ENCODE measurements at regions not wholly inside any gene's neighbourhood (a gene's known extent, or its start where the extent isn't known, plus 50 kb on each side); places are given as distances from the start of the nearest gene placed in this dataset.
"Not testable (repeated sequence)": the region's sequence is repeated elsewhere in the genome, so short reads cannot be mapped to it uniquely, and the experiment has no call there.

DNA sequence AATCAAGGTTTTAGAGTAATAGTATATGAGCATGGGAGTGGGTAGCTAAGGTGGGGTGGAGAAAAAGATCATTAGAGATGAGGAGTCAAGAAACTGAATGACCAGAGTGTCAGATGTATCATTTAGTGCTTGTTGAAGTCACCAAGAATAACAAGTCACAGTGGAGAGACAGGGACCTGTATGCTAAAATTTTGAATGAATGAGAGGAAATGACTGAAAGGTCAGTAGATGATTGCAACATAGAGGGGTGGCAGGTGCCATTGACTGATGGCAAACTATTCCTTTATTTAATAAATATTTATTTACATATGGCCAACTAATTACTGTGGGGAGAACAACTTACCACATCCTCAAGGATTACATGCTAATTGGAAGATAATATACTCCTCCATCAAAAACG, 75.0 kb upstream of the ANKRD28 start:
- no peak overlapping the region for H3K4me3 ChIP-seq
- H3K9me3 ChIP-seq (replicated peaks) = no peaks in the 10 kb centered on the region
- no peaks in the 10 kb centered on the region for H3K27me3 ChIP-seq (ENCODE audit: low read depth)
- DNase-seq = no peak
- TF ChIP-seq, protein P1, sequence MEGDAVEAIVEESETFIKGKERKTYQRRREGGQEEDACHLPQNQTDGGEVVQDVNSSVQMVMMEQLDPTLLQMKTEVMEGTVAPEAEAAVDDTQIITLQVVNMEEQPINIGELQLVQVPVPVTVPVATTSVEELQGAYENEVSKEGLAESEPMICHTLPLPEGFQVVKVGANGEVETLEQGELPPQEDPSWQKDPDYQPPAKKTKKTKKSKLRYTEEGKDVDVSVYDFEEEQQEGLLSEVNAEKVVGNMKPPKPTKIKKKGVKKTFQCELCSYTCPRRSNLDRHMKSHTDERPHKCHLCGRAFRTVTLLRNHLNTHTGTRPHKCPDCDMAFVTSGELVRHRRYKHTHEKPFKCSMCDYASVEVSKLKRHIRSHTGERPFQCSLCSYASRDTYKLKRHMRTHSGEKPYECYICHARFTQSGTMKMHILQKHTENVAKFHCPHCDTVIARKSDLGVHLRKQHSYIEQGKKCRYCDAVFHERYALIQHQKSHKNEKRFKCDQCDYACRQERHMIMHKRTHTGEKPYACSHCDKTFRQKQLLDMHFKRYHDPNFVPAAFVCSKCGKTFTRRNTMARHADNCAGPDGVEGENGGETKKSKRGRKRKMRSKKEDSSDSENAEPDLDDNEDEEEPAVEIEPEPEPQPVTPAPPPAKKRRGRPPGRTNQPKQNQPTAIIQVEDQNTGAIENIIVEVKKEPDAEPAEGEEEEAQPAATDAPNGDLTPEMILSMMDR (IDR thresholded peaks at IDR 0.05; ENCODE audit: borderline replicate concordance) = no peak
- H3K4me1 ChIP-seq = no peaks in the 10 kb centered on the region
- no peaks in the 10 kb centered on the region for H3K36me3 ChIP-seq
- H3K27ac ChIP-seq (replicated peaks) = no peak overlapping the region
- intact Hi-C loops (cut with micrococcal nuclease) = no loop called here

DNA sequence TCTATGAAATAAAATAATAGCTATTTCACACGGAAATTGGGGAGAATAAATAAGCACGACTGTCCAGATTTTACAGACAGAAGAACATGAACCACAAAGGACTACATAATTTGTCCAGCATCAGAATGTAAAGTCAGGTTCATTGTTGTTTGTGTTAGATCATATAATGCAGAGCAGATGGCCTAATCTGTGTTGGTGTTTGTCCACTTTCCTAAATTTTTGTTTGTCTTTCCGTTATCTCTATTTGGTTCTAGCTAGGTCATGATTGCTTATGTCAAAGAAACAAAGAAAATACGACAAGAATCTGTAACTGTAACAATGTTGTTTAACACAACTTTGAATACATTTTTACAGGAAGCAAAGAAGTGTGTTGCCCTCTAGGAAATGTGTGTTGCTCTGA, 75.6 kb upstream of the ANKRD28 start:
- intact Hi-C loops (cut with micrococcal nuclease) = no loop called here
- H3K27me3 ChIP-seq (ENCODE audit: low read depth) = no peaks in the 10 kb centered on the region
- no peaks in the 10 kb centered on the region for H3K4me1 ChIP-seq
- TF ChIP-seq, protein P1 (IDR thresholded peaks at IDR 0.05; ENCODE audit: borderline replicate concordance) = no peak
- H3K27ac ChIP-seq (replicated peaks) = no peak overlapping the region
- no peaks in the 10 kb centered on the region for H3K36me3 ChIP-seq
- no peak for DNase-seq
- no peak overlapping the region for H3K4me3 ChIP-seq
- H3K9me3 ChIP-seq (replicated peaks) = no peaks in the 10 kb centered on the region

DNA sequence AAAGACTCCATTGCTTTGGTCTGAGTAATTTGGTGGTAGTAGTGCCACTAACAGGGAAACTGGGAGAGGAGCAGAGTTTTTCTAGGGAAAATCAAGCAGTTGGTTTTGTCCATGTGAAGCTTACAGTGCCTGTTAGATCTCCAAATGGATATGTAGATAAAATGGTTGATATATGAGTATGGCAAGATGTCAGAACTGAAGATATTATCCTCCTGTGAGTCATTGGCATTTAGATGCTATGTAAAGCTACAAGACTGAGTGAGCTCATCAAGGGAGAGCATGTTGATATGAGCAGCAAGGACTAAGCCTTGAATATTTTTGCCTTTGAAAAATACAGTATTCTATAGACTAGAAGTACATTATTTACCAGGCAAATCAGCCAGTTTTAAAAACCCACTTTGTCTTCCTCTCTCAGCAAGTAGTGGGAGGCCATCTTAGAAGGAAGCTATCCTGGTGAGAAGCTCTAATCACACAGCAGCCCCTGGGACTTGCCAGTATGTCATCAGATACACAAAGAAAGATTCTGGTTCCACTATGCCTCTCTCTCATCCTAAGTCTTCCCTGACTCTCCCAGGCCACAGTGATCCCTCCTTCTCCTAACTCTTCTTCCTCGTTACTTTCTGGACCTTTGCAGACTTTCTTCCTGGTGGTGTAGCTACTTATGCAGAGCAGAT, 77.4 kb upstream of the ANKRD28 start:
- Histone ChIP-seq H3K9me3 (replicated peaks) (no peaks in the 10 kb centered on the region), H3K36me3 (no peaks in the 10 kb centered on the region), H3K27me3 (ENCODE audit: low read depth) (no peaks in the 10 kb centered on the region), H3K4me3 (no peak overlapping the region), H3K4me1 (no peaks in the 10 kb centered on the region), H3K27ac (replicated peaks) (no peak overlapping the region)
- intact Hi-C loops (cut with micrococcal nuclease) = no loop called here
- TF ChIP-seq, protein P1 (IDR thresholded peaks at IDR 0.05; ENCODE audit: borderline replicate concordance) = no peak
- DNase-seq = no peak

DNA sequence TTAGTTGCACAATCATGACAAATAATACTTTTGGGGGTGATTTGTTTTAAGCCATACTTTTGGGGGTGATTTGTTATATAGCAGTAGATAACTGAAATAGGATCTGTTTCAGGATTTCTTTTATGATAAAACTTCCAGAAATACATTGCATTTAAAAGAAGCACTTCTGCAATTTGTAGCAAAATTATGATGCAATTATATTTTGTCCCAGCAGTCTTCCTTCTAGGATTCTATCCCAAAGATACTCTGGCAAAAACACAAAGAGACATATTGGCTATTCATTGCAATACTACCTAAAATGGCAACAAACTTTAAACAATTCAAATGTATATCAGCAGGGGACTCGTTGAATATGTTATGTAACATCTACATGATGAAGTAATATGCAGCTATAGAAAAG, 78.9 kb upstream of the ANKRD28 start:
- intact Hi-C loops (cut with micrococcal nuclease) = no loop called here
- Histone ChIP-seq H3K27me3 (ENCODE audit: low read depth) (no peaks in the 10 kb centered on the region), H3K27ac (replicated peaks) (no peak overlapping the region), H3K9me3 (replicated peaks) (no peaks in the 10 kb centered on the region), H3K4me3 (no peak overlapping the region), H3K36me3 (no peaks in the 10 kb centered on the region), H3K4me1 (no peaks in the 10 kb centered on the region)
- DNase-seq = no peak
- TF ChIP-seq, protein P1 (IDR thresholded peaks at IDR 0.05; ENCODE audit: borderline replicate concordance) = no peak

DNA sequence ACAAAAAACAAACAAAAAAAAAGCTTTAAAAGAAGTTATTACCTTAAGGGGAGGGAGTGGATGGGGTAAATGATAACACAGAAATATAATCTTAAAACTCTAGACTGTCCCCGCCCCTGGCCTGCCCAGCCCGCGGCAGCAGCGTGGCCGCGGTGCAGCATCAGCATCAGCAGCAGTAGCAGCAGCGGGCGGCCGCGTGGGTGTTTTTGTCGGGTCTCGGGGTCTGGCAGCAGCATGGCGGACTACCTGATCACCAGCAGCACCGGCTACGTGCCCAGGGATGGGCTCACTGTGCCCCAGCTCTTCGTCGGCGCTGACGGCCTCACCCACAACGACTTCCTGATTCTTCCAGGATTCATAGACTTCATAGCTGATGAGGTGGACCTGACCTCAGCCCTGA, 80.0 kb upstream of the ANKRD28 start:
- no peak overlapping the region for H3K4me3 ChIP-seq
- H3K9me3 ChIP-seq (replicated peaks) = no peaks in the 10 kb centered on the region
- no peak overlapping the region for H3K27ac ChIP-seq (replicated peaks)
- no peak for DNase-seq
- no peaks in the 10 kb centered on the region for H3K36me3 ChIP-seq
- no peaks in the 10 kb centered on the region for H3K27me3 ChIP-seq (ENCODE audit: low read depth)
- H3K4me1 ChIP-seq = no peaks in the 10 kb centered on the region
- TF ChIP-seq, protein P1 (IDR thresholded peaks at IDR 0.05; ENCODE audit: borderline replicate concordance) = no peak
- intact Hi-C loops (cut with micrococcal nuclease) = no loop called here

DNA sequence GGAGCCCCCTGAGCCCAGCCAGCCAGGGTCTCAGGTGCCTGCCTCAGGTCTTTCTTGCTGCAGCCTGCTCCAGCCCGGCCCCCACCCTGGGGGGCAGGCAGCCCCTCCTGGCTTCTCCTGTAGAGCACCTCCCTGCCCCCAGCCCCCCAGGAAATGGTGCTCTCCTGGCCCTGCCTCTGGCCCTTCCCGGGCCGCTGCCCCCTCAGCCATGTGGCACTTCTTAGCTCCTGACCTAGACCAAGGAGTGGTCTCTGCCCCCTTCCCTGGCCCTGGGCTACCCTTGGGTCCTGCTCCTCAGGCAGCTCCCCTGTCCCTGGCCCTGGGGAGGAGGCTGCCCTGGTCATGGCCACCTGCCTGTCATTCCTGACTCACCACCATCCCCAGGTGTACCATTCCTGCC, 82.0 kb upstream of the ANKRD28 start:
- DNase-seq; H3K27me3 ChIP-seq (ENCODE audit: low read depth); H3K9me3 ChIP-seq (replicated peaks); intact Hi-C loops (cut with micrococcal nuclease); H3K27ac ChIP-seq (replicated peaks); H3K36me3 ChIP-seq; H3K4me1 ChIP-seq; H3K4me3 ChIP-seq: not testable (repeated sequence)
